KBM-7 (cell line): ENCODE measurements at regions not wholly inside any gene's neighbourhood (a gene's known extent, or its start where the extent isn't known, plus 50 kb on each side); places are given as distances from the start of the nearest gene placed in this dataset.
"Not testable (repeated sequence)": the region's sequence is repeated elsewhere in the genome, so short reads cannot be mapped to it uniquely, and the experiment has no call there.

Source experiments
- DNase-seq: peaks from one replicate; pipeline ENCODE4 v3.0.0-alpha.2; 2015
- in situ Hi-C: fragments of 300-500 bp; cut with MboI; formaldehyde crosslinking; loops from 2 replicates; pipeline ENCODE4 v1.14.3; 2020; ENCODE audit warnings: low sequenced_read_pairs, low pct_unique_long_range_greater_than_20kb, mixed read lengths

- DNase-seq, result no peak
- in situ Hi-C loops, result no loop called here
Observed at GRCh38 chr11:115618428-115618827, 114.2 kb upstream of the CADM1 start.

GRCh38 chr11:115617767-115618166, 113.6 kb upstream of the CADM1 start:
- DNase-seq, result no peak
- in situ Hi-C loops, result no loop called here

GRCh38 chr11:115616971-115617370, 112.8 kb upstream of the CADM1 start:
- in situ Hi-C loops, result no loop called here
- no peak for DNase-seq

GRCh38 chr11:115613986-115614632, 109.9 kb upstream of the CADM1 start:
- no peak for DNase-seq

GRCh38 chr11:115613004-115613403, 108.8 kb upstream of the CADM1 start:
- no peak for DNase-seq
- in situ Hi-C loops, result no loop called here

More at GRCh38 chr11:115613986-115614632, 109.9 kb upstream of the CADM1 start:
- in situ Hi-C loops, result no loop called here

- DNase-seq, result no peak
- in situ Hi-C loops, result no loop called here
Observed at GRCh38 chr11:115612046-115612730, 108.0 kb upstream of the CADM1 start.

GRCh38 chr11:115611343-115611742, 107.1 kb upstream of the CADM1 start:
- in situ Hi-C loops, result no loop called here
- no peak for DNase-seq

GRCh38 chr11:115610908-115611307, 106.7 kb upstream of the CADM1 start:
- in situ Hi-C loops, result no loop called here
- no peak for DNase-seq

- DNase-seq, in situ Hi-C loops: not testable (repeated sequence)
Observed at GRCh38 chr11:115610234-115610633, 106.0 kb upstream of the CADM1 start.

GRCh38 chr11:115608976-115609375, 104.8 kb upstream of the CADM1 start:
- DNase-seq, result no peak
- in situ Hi-C loops, result no loop called here

GRCh38 chr11:115607621-115608221, 103.5 kb upstream of the CADM1 start:
- in situ Hi-C loops, result no loop called here
- no peak for DNase-seq

GRCh38 chr11:115606498-115607220, 102.4 kb upstream of the CADM1 start:
- no peak for DNase-seq
- in situ Hi-C loops, result no loop called here

- DNase-seq, result no peak
- in situ Hi-C loops, result no loop called here
Observed at GRCh38 chr11:115605871-115606497, 101.8 kb upstream of the CADM1 start.

GRCh38 chr11:115605397-115605796, 101.2 kb upstream of the CADM1 start:
- DNase-seq, in situ Hi-C loops: not testable (repeated sequence)

- in situ Hi-C loops, result no loop called here
- DNase-seq, result no peak
Observed at GRCh38 chr11:115599125-115599524, 94.9 kb upstream of the CADM1 start.

- no peak for DNase-seq
- in situ Hi-C loops, result no loop called here
Observed at GRCh38 chr11:115598257-115598901, 94.2 kb upstream of the CADM1 start.

GRCh38 chr11:115591380-115591779, 87.2 kb upstream of the CADM1 start:
- DNase-seq, result no peak
- in situ Hi-C loops, result no loop called here

GRCh38 chr11:115590254-115590653, 86.0 kb upstream of the CADM1 start:
- in situ Hi-C loops, result no loop called here
- DNase-seq, result no peak

- DNase-seq, result no peak
- in situ Hi-C loops, result no loop called here
Observed at GRCh38 chr11:115587718-115588342, 83.6 kb upstream of the CADM1 start.
